Activated gamma-delta T cell treated with anti-CD3 and anti-CD28 coated beads, Interleukin-2, amount 50 U/mL, for 16 hours (primary cell): ENCODE measurements at regions not wholly inside any gene's neighbourhood (a gene's known extent, or its start where the extent isn't known, plus 50 kb on each side); places are given as distances from the start of the nearest gene placed in this dataset.
"Not testable (repeated sequence)": the region's sequence is repeated elsewhere in the genome, so short reads cannot be mapped to it uniquely, and the experiment has no call there.

ENCODE experiments used
- DNase-seq: peaks from one replicate; pipeline ENCODE4 v3.0.0-alpha.2; 2020; ENCODE audit warnings: low read depth

DNA sequence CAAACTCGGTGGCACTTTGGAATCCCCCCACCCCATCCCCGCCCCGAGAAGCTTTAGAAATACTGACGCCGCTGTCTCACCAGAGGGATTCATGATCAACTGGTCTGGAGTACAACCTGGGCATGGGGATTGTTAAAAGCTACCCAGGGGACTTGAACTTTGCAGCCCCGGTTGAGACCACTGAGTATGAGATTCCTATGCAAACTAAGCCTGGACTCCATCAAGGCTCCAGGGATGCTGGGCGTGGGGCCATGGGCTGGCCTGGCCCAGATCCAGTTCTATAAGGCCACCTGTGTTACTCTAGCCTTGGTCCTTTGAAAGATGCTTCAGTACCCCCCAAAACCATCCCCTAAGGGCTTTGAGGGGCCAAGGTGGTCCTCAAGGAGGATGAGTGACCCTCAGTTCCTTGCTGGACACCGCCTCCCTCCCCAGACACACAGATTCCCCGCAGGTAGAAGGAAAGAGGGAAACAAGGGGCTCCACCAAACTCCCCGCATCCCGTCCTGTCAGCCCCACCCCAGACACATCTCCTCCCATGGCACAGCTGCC, 68.5 kb downstream of the MRPL36 start:
- DNase-seq: no peak

- no peak for DNase-seq
Measured at GRCh38 chr5:1730487-1730847, 69.2 kb downstream of the MRPL36 start.

- no peak for DNase-seq
Measured at GRCh38 chr5:1729641-1730486, 69.8 kb downstream of the MRPL36 start.

DNA sequence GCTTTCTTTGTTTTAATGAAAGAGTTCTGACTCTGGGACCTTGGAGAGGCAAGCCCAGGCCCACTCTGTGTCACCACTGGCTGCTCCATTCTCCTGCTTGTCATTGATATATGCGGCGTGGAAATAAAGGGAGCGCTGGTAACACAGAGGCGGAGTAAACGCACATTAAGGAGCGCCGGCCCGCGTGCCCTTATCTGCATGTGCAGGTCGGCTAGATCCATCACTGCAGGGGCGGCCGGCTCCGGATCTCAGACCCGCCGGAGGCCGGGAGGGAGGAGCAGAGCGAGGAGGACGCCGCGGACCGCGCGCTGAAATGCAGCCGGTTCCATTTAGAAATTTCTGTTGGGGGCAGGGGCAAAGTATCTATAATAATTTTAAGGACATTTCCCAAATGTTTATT, 70.8 kb downstream of the MRPL36 start:
- DNase-seq: no peak

DNA sequence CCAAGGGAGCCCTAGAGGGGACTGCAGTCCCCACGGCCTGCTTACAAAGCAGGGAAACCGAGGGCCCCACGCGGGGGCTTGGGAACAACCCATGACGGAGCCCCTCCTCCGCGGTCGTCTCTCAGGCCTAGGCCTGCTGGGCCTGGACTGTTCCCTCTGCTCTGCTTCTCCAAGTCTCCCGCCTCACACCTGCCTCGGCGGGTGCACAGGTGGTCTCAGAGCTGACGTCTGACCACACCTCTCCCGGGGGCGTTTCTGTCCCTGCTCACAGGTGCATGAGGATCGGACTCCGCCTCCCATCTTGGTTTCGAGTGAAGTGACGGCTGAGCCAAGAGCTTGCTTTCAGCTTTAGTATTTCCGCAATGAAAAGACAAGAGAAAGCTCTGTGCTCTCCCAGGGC, 72.1 kb downstream of the MRPL36 start:
- DNase-seq: no peak

- no peak for DNase-seq
Measured at GRCh38 chr5:1726956-1727355, 72.7 kb downstream of the MRPL36 start.

GRCh38 chr5:1726469-1726865, 73.2 kb downstream of the MRPL36 start:
- no peak for DNase-seq

DNA sequence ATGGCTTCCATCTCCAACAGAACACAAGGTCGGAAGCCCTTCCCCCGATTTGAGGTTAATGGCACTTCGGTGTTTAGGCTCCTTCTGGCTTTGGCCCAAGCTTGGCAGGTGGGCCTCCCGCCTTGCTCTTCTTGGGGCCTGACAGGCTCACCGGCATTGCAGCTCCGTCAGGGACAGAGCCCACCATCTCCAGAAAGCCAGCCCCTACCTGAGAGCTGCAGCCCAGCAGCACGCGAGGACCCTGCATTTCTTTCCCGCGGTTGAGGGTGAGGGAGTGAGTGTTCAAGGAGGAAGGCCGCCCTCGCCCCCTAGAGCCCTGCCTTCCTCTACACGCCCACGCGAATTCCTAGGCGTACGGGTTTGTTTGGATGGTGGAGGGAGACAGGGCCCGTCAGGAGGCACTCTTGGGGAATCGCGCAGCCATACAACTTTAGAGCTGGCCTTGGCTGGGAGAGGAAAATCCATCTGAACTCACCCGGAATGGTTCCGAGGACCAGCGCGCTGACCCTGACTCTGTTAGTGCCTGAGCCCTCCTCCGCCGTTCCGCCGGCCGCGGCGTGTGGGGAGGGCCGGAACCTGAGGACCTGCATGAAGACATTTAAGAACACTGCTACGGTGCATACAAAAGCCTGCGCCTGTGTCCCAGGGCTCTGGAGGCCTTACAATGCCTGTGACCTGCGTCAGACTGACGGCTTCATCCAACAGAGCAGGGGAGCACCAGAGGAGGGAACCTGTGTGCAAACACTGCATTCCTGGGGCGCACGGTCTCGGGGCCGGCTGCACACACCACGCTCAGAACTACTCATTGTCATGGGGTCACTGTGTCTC, 73.8 kb downstream of the MRPL36 start:
- no peak for DNase-seq

DNA sequence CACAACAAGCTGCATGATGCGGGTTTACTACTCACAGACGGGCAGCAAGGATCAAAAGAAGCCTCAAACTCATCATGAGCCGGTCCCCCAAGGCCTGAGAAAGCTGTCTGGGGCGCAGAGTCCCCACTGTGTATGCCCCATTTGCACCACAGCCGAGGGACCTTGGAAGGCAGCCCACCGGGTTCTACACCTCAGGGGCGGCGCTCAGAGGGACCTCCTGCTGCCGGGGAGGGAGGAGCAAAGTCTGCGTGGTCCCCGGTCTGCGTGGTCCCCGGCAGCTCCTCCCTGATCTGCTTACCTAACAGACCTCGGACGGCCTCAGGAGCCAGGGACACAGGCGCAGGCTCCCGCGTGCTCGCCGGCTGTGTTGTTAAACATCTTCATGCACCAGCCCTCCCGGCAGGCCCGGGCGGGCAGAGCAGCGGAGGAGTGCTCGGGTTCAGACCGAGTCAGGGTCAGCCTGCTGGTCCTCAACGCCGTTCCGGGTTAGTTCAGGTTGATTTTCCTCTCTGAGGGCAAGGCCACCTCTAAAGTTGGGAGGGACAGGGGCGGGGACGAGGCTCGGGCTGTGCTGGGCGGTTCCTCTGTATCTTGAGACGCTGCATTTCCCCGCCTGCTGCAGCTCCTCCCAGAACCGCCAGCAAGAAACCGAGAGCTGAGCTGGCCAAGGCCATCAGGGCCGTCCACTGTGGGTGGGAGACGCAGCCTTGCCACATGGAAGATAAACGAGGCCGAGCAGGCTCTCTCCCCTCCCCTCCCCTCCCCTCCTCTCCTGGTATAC, 74.6 kb downstream of the MRPL36 start:
- DNase-seq: no peak

GRCh38 chr5:1723957-1724821, 75.4 kb downstream of the MRPL36 start:
- DNase-seq: no peak

DNA sequence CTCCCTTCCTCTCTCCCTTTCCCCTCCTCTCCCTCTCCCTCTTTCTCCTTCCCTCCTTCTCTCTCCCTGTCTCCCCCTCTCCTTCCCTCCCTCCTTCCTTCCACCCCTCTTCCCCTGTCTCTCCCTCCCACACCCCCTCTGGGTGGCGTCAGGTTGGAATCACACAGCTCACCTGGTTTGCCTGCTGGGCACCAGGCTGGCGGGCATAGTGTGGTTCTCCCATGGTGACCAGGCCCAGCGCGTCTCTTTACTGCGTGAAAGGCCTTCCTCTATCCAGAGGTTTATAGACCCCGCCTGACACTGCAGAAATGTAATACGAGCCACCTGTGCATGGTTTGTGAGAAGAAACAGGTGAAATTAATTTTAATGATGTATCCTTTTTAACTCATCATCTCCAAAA, 76.2 kb downstream of the MRPL36 start:
- no peak for DNase-seq

- DNase-seq: no peak
Measured at GRCh38 chr5:1722877-1723276, 76.8 kb downstream of the MRPL36 start.

GRCh38 chr5:1720396-1721110, 79.1 kb downstream of the MRPL36 start:
- no peak for DNase-seq

DNA sequence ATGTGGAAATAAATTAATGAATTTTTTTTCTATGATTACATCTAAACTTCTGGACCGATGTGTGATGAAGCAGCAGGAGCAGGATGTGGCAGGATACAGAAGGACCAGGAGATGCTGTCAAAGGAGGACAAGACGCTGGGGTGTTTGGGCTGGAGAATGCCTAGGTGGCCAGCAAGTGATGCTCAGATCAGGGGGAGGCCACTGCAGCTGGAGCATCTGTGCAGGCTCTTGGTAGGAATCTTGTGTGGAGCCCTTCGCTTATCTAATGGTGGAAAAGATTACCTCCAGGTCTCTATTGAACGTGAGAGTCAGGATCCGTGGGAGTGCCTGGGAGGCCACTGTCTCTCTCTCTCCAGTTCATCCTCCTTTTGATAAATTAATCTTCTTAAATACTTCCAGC, 79.8 kb downstream of the MRPL36 start:
- DNase-seq: no peak

GRCh38 chr5:1718669-1719068, 81.0 kb downstream of the MRPL36 start:
- no peak for DNase-seq

GRCh38 chr5:1710091-1710490, 89.5 kb downstream of the MRPL36 start:
- DNase-seq: not testable (repeated sequence)

GRCh38 chr5:1709171-1709803, 90.3 kb downstream of the MRPL36 start:
- DNase-seq: no peak

- DNase-seq: no peak
Measured at GRCh38 chr5:1708592-1709141, 91.0 kb downstream of the MRPL36 start.

- no peak for DNase-seq
Measured at GRCh38 chr5:1707467-1707866, 92.2 kb downstream of the MRPL36 start.

DNA sequence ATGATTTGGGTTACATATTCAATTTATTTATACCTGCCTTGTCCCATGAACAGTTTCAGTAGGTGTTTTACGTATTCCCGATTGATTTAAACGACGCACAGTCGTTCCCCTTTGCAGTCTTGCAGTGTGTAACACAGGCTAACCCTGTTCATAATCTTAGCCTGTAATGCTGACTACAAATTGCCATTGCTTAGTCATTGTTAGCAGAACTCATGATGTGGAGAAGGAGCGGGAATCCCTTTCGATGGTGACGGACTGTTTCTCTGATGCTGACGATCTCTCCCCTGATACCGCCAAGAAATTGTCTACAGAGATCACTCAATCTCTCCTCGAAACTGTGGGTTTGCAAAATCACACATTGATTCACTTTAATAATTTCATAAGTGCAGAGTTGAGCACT, 93.2 kb downstream of the MRPL36 start:
- DNase-seq: no peak
